ENCODE measurements at regions not wholly inside any gene's neighbourhood (a gene's known extent, or its start where the extent isn't known, plus 50 kb on each side); places are given as distances from the start of the nearest gene placed in this dataset.
"Not testable (repeated sequence)": the region's sequence is repeated elsewhere in the genome, so short reads cannot be mapped to it uniquely, and the experiment has no call there.

DNA sequence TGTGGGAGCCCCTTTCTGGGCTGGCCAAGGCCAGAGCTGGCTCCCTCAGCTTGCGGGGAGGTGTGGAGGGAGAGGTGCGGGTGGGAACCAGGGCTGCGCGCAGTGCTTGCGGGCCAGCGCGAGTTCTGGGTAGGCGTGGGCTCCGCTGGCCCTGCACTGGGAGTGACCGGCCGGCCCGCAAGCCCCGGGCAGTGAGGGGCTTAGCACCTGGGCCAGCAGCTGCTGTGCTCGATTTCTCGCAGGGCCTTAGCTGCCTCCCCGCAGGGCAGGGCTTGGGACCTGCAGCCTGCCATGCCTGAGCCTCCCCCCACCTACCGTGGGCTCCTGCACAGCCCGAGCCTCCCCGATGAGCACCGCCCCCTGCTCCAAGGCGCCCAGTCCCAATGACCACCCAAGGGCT is 56.0 kb upstream of the CACNA2D1 start:
- not testable (repeated sequence) for DNase-seq (ENCODE audit: low spot score); H3K4me2 ChIP-seq

DNA sequence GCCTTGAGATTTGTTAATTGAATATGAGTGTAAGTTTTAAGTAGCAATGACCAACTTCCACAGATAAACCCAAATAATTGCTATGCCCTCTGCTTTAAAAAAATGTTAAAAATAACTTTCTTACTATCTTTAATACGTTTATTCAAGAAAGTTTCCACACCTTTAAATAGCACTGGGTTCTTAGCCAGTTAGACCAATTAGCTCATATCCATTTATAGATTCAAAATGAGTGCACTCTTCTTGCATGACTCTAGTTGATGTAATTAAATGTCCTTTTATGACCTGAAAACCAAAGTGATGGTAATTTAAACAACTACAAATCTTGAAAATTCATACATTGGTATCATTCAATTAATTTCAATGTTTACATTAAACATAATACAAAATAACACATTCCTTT is 50.8 kb upstream of the CACNA2D1 start:
- no peaks in the 10 kb centered on the region for H4K20me1 ChIP-seq (replicated peaks; ENCODE audit: insufficient read depth)
- Mint-ChIP-seq H3K9me3 (no peaks in the 10 kb centered on the region; the same call in 2 of the 3 replicates), H3K4me1 (no peaks in the 10 kb centered on the region), H3K27ac (no peak overlapping the region), H3K36me3 (ENCODE audit: low read depth) (no peaks in the 10 kb centered on the region), H3K27me3 (ENCODE audit: insufficient read depth, low read depth, poor library complexity) (no peaks in the 10 kb centered on the region), H3K4me3 (no peak overlapping the region)
- no peak overlapping the region for H2AFZ ChIP-seq
- DNase-seq (ENCODE audit: low spot score) = no peak
- no peak for ATAC-seq
- H3K4me1 ChIP-seq (ENCODE audit: insufficient read depth) = no peaks in the 10 kb centered on the region
- H3K36me3 ChIP-seq (ENCODE audit: insufficient read depth) = no peaks in the 10 kb centered on the region
- no peak overlapping the region for H3K4me2 ChIP-seq
- no peaks in the 10 kb centered on the region for H3F3A ChIP-seq (replicated peaks; ENCODE audit: low read depth)
- no peaks in the 10 kb centered on the region for H3K79me2 ChIP-seq (replicated peaks; ENCODE audit: insufficient read depth)
- H3K9me2 ChIP-seq (ENCODE audit: insufficient read depth) = no peaks in the 10 kb centered on the region
- H3K4me3 ChIP-seq = no peak overlapping the region
- no peak overlapping the region for H3K27ac ChIP-seq (ENCODE audit: low read depth)
- no peaks in the 10 kb centered on the region for H3K27me3 ChIP-seq (ENCODE audit: insufficient read depth)
- TF ChIP-seq STAT1 (IDR thresholded peaks at IDR 0.05; ENCODE audit: unreplicated experiment) = no peak
- no peak for TF ChIP-seq ZNF331 (CRISPR knock-in tag; IDR thresholded peaks at IDR 0.05; ENCODE audit: low read depth)
- TF ChIP-seq NANOG (IDR thresholded peaks at IDR 0.05; ENCODE audit: borderline replicate concordance) = no peak
- TF ChIP-seq ZNF114 (CRISPR knock-in tag; IDR thresholded peaks at IDR 0.05) = no peak
- no peak for TF ChIP-seq POLR2AphosphoS5 (IDR thresholded peaks at IDR 0.05; ENCODE audit: low read depth)
- TF ChIP-seq, protein P1, sequence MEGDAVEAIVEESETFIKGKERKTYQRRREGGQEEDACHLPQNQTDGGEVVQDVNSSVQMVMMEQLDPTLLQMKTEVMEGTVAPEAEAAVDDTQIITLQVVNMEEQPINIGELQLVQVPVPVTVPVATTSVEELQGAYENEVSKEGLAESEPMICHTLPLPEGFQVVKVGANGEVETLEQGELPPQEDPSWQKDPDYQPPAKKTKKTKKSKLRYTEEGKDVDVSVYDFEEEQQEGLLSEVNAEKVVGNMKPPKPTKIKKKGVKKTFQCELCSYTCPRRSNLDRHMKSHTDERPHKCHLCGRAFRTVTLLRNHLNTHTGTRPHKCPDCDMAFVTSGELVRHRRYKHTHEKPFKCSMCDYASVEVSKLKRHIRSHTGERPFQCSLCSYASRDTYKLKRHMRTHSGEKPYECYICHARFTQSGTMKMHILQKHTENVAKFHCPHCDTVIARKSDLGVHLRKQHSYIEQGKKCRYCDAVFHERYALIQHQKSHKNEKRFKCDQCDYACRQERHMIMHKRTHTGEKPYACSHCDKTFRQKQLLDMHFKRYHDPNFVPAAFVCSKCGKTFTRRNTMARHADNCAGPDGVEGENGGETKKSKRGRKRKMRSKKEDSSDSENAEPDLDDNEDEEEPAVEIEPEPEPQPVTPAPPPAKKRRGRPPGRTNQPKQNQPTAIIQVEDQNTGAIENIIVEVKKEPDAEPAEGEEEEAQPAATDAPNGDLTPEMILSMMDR (conservative IDR thresholded peaks at IDR 0.05; ENCODE audit: low read depth in 2 of 2) = no peak
- TF ChIP-seq EZH2phosphoT487 (IDR thresholded peaks at IDR 0.05; ENCODE audit: unreplicated experiment) = no peak
- TF ChIP-seq, protein P2, sequence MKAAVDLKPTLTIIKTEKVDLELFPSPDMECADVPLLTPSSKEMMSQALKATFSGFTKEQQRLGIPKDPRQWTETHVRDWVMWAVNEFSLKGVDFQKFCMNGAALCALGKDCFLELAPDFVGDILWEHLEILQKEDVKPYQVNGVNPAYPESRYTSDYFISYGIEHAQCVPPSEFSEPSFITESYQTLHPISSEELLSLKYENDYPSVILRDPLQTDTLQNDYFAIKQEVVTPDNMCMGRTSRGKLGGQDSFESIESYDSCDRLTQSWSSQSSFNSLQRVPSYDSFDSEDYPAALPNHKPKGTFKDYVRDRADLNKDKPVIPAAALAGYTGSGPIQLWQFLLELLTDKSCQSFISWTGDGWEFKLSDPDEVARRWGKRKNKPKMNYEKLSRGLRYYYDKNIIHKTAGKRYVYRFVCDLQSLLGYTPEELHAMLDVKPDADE (IDR thresholded peaks at IDR 0.05) = no peak
- TF ChIP-seq EZH2 (IDR thresholded peaks at IDR 0.05; ENCODE audit: low read depth, unreplicated experiment) = no peak
- TF ChIP-seq CREB1 (CRISPR knock-in tag; IDR thresholded peaks at IDR 0.05; ENCODE audit: low read depth) = no peak
- TF ChIP-seq, protein P3, sequence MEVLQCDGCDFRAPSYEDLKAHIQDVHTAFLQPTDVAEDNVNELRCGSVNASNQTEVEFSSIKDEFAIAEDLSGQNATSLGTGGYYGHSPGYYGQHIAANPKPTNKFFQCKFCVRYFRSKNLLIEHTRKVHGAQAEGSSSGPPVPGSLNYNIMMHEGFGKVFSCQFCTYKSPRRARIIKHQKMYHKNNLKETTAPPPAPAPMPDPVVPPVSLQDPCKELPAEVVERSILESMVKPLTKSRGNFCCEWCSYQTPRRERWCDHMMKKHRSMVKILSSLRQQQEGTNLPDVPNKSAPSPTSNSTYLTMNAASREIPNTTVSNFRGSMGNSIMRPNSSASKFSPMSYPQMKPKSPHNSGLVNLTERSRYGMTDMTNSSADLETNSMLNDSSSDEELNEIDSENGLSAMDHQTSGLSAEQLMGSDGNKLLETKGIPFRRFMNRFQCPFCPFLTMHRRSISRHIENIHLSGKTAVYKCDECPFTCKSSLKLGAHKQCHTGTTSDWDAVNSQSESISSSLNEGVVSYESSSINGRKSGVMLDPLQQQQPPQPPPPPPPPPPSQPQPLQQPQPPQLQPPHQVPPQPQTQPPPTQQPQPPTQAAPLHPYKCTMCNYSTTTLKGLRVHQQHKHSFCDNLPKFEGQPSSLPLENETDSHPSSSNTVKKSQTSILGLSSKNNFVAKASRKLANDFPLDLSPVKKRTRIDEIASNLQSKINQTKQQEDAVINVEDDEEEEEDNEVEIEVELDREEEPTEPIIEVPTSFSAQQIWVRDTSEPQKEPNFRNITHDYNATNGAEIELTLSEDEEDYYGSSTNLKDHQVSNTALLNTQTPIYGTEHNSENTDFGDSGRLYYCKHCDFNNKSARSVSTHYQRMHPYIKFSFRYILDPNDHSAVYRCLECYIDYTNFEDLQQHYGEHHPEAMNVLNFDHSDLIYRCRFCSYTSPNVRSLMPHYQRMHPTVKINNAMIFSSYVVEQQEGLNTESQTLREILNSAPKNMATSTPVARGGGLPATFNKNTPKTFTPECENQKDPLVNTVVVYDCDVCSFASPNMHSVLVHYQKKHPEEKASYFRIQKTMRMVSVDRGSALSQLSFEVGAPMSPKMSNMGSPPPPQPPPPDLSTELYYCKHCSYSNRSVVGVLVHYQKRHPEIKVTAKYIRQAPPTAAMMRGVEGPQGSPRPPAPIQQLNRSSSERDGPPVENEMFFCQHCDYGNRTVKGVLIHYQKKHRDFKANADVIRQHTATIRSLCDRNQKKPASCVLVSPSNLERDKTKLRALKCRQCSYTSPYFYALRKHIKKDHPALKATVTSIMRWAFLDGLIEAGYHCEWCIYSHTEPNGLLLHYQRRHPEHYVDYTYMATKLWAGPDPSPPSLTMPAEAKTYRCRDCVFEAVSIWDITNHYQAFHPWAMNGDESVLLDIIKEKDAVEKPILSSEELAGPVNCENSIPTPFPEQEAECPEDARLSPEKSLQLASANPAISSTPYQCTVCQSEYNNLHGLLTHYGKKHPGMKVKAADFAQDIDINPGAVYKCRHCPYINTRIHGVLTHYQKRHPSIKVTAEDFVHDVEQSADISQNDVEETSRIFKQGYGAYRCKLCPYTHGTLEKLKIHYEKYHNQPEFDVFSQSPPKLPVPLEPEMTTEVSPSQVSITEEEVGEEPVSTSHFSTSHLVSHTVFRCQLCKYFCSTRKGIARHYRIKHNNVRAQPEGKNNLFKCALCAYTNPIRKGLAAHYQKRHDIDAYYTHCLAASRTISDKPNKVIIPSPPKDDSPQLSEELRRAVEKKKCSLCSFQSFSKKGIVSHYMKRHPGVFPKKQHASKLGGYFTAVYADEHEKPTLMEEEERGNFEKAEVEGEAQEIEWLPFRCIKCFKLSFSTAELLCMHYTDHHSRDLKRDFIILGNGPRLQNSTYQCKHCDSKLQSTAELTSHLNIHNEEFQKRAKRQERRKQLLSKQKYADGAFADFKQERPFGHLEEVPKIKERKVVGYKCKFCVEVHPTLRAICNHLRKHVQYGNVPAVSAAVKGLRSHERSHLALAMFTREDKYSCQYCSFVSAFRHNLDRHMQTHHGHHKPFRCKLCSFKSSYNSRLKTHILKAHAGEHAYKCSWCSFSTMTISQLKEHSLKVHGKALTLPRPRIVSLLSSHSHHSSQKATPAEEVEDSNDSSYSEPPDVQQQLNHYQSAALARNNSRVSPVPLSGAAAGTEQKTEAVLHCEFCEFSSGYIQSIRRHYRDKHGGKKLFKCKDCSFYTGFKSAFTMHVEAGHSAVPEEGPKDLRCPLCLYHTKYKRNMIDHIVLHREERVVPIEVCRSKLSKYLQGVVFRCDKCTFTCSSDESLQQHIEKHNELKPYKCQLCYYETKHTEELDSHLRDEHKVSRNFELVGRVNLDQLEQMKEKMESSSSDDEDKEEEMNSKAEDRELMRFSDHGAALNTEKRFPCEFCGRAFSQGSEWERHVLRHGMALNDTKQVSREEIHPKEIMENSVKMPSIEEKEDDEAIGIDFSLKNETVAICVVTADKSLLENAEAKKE (CRISPR knock-in tag; IDR thresholded peaks at IDR 0.05) = no peak
- TF ChIP-seq JUNB (IDR thresholded peaks at IDR 0.05; ENCODE audit: unreplicated experiment) = no peak

More for the DNA sequence above, 56.0 kb upstream of the CACNA2D1 start:
- not testable (repeated sequence) for H3K27ac ChIP-seq (ENCODE audit: low read depth); ATAC-seq; H3K4me1 Mint-ChIP-seq; H3K27me3 ChIP-seq (ENCODE audit: insufficient read depth); H3K79me2 ChIP-seq (replicated peaks; ENCODE audit: insufficient read depth); H3F3A ChIP-seq (replicated peaks; ENCODE audit: low read depth); H3K4me1 ChIP-seq (ENCODE audit: insufficient read depth); H3K36me3 ChIP-seq (ENCODE audit: insufficient read depth); H3K27me3 Mint-ChIP-seq (ENCODE audit: insufficient read depth, low read depth, poor library complexity); H4K20me1 ChIP-seq (replicated peaks; ENCODE audit: insufficient read depth); H3K27ac Mint-ChIP-seq; H3K4me3 Mint-ChIP-seq; H3K9me2 ChIP-seq (ENCODE audit: insufficient read depth); H2AFZ ChIP-seq; H3K4me3 ChIP-seq
- peaks cover 32% of the 10 kb centered on the region for H3K36me3 Mint-ChIP-seq (ENCODE audit: low read depth)
- peaks cover 29% of the 10 kb centered on the region for H3K9me3 Mint-ChIP-seq

All from GM23338 (cell line).